WERI-Rb-1 (cell line): ENCODE measurements at regions not wholly inside any gene's neighbourhood (a gene's known extent, or its start where the extent isn't known, plus 50 kb on each side); places are given as distances from the start of the nearest gene placed in this dataset.

Experiments used
- DNase-seq: peaks from one replicate; pipeline ENCODE4 v3.0.0-alpha.2; 2020
- H3K27ac ChIP-seq: fragments of 250-450 bp; sonication (Bioruptor Pico); 2 replicates; pipeline ENCODE4 v1.5.1; 2020; ENCODE audit warnings: mild to moderate bottlenecking, moderate library complexity
- H3K27me3 ChIP-seq: fragments of 250-450 bp; sonication (Bioruptor Pico); 2 replicates; pipeline ENCODE4 v1.5.1; 2021; ENCODE audit warnings: mild to moderate bottlenecking, low read depth, moderate library complexity; ENCODE audit not compliant: insufficient read depth, severe bottlenecking
- H3K36me3 ChIP-seq: fragments of 250-450 bp; sonication (Bioruptor Pico); 2 replicates; pipeline ENCODE4 v1.5.1; 2020; ENCODE audit warnings: mild to moderate bottlenecking, moderate library complexity
- H3K4me3 ChIP-seq: 2 replicates; pipeline ENCODE4 v1.5.1; 2011; ENCODE audit warnings: low read depth, mild to moderate bottlenecking, control low read depth, low read length
- H3K9me3 ChIP-seq: fragments of 250-450 bp; sonication (Bioruptor Pico); 2 replicates; pipeline ENCODE4 v1.5.1; 2021; ENCODE audit warnings: mild to moderate bottlenecking, moderate library complexity; ENCODE audit not compliant: severe bottlenecking
- TF ChIP-seq, protein P1 (sequence below): IDR thresholded peaks from 2 replicates; pipeline ENCODE4 v1.5.1; 2011; ENCODE audit warnings: low read depth, mild to moderate bottlenecking, control low read depth, inconsistent platforms, low read length

- no peak for DNase-seq
- Histone ChIP-seq H3K27ac (no peak overlapping the region), H3K4me3 (no peak overlapping the region), H3K36me3 (no peaks in the 10 kb centered on the region), H3K27me3 (no peaks in the 10 kb centered on the region), H3K9me3 (no peaks in the 10 kb centered on the region)
- TF ChIP-seq, protein P1, sequence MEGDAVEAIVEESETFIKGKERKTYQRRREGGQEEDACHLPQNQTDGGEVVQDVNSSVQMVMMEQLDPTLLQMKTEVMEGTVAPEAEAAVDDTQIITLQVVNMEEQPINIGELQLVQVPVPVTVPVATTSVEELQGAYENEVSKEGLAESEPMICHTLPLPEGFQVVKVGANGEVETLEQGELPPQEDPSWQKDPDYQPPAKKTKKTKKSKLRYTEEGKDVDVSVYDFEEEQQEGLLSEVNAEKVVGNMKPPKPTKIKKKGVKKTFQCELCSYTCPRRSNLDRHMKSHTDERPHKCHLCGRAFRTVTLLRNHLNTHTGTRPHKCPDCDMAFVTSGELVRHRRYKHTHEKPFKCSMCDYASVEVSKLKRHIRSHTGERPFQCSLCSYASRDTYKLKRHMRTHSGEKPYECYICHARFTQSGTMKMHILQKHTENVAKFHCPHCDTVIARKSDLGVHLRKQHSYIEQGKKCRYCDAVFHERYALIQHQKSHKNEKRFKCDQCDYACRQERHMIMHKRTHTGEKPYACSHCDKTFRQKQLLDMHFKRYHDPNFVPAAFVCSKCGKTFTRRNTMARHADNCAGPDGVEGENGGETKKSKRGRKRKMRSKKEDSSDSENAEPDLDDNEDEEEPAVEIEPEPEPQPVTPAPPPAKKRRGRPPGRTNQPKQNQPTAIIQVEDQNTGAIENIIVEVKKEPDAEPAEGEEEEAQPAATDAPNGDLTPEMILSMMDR, result no peak
Observed at GRCh38 chrX:39675619-39676018, 422.1 kb downstream of the BCOR start.

DNA sequence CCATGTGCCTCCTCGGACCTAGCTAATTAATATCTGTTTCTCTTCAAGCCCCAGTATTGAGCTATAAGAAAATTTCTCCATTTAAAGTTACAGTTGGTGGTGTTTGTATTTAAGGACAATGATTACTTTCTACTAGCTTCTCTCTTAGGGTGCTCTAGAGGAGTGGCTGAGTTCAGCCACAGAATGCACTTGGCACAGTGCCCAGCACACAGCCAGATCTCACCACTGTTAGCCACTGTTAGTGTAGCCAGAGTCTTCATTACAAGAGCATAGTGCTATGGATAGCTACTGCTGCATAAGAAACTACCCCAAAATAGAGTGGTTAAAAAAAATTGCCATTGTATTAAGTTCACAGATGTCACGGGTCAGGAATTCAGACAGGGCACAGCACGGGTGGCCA is 421.3 kb downstream of the BCOR start:
- Histone ChIP-seq H3K27me3 (no peaks in the 10 kb centered on the region), H3K27ac (no peak overlapping the region), H3K4me3 (no peak overlapping the region), H3K9me3 (no peaks in the 10 kb centered on the region), H3K36me3 (no peaks in the 10 kb centered on the region)
- no peak for DNase-seq
- TF ChIP-seq, protein P1, result no peak

GRCh38 chrX:39677585-39677977 is 420.2 kb downstream of the BCOR start:
- no peak for DNase-seq
- H3K27me3 ChIP-seq, result no peaks in the 10 kb centered on the region
- H3K4me3 ChIP-seq, result no peak overlapping the region
- H3K27ac ChIP-seq, result no peak overlapping the region
- TF ChIP-seq, protein P1, result no peak
- H3K36me3 ChIP-seq, result no peaks in the 10 kb centered on the region
- no peaks in the 10 kb centered on the region for H3K9me3 ChIP-seq

- no peak overlapping the region for H3K4me3 ChIP-seq
- H3K27ac ChIP-seq, result no peak overlapping the region
- no peaks in the 10 kb centered on the region for H3K27me3 ChIP-seq
- no peak for DNase-seq
- no peaks in the 10 kb centered on the region for H3K36me3 ChIP-seq
- H3K9me3 ChIP-seq, result no peaks in the 10 kb centered on the region
- TF ChIP-seq, protein P1, result no peak
Observed at GRCh38 chrX:39677978-39678791, 419.6 kb downstream of the BCOR start.

- TF ChIP-seq, protein P1, result no peak
- Histone ChIP-seq H3K9me3 (no peaks in the 10 kb centered on the region), H3K4me3 (no peak overlapping the region), H3K27me3 (no peaks in the 10 kb centered on the region), H3K27ac (no peak overlapping the region), H3K36me3 (no peaks in the 10 kb centered on the region)
- no peak for DNase-seq
Observed at GRCh38 chrX:39678914-39679313, 418.8 kb downstream of the BCOR start.
